ENCODE measurements at regions not wholly inside any gene's neighbourhood (a gene's known extent, or its start where the extent isn't known, plus 50 kb on each side); places are given as distances from the start of the nearest gene placed in this dataset.

DNA sequence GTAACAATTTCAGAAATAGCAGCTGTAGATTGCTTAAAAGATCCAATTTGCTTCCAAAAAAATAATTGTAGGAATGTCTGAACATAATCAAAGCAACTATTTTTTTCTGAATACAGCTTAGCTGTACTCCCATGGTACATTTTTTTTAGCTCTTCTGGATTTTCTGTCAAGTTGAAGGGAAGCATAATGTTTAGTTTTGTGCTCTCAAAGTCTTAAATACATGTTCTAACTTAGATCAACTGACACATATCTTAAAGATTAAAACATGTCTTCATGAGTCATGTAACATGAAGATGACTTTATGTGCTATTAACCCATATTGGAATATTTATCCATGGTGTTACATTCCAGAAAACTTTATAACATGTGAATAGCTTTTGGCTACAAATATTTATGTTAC is 255.7 kb downstream of the BTG1 start:
- TF ChIP-seq, protein P1, sequence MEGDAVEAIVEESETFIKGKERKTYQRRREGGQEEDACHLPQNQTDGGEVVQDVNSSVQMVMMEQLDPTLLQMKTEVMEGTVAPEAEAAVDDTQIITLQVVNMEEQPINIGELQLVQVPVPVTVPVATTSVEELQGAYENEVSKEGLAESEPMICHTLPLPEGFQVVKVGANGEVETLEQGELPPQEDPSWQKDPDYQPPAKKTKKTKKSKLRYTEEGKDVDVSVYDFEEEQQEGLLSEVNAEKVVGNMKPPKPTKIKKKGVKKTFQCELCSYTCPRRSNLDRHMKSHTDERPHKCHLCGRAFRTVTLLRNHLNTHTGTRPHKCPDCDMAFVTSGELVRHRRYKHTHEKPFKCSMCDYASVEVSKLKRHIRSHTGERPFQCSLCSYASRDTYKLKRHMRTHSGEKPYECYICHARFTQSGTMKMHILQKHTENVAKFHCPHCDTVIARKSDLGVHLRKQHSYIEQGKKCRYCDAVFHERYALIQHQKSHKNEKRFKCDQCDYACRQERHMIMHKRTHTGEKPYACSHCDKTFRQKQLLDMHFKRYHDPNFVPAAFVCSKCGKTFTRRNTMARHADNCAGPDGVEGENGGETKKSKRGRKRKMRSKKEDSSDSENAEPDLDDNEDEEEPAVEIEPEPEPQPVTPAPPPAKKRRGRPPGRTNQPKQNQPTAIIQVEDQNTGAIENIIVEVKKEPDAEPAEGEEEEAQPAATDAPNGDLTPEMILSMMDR (conservative IDR thresholded peaks at IDR 0.05), result no peak
- TF ChIP-seq EZH2 (IDR thresholded peaks at IDR 0.05; ENCODE audit: low read depth), result no peak

All from PC-9 (cell line).